ENCODE measurements at regions not wholly inside any gene's neighbourhood (a gene's known extent, or its start where the extent isn't known, plus 50 kb on each side); places are given as distances from the start of the nearest gene placed in this dataset.
"Not testable (repeated sequence)": the region's sequence is repeated elsewhere in the genome, so short reads cannot be mapped to it uniquely, and the experiment has no call there.

DNA sequence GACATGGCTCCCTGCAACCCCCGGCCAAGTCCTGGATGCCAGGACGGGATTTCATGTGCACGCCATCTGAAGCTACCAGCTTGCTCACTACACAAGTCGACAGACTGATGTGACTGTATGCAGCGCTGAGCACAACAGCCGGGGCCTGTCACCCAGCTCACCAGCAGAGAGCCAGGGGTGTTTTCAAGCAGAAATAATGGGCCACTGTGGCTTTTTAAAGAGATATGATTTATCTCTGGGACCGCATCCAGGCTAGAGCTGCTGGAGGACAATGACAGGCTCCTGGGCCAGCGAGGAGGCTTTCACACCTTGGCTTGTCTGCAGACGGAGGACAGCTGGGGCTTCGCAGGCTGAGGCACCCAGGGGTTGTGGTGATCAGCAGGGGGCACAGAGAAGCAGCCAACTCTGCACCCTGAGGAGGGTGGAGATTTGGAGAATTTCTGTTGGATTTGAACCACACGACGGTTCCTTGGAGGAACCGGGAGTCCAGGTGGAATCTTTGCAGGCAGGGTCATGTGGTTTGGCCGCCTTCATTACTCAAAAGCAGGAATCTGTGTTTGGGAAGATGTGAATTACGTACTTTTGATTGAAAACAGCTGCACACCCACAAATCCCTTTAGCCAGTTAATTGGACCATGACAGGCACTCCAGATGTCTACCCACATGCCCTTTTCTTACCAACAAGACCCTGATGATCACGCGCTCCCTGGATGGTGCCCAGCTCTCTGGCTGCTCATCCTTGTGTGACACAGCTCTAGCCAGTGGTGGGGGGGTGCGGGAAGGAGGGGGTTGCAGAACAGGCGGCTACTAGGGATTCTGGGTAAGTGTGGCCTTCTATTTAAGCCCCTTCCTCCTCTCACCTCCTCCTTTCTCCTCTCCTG is 430.6 kb downstream of the PREX1 start:
- TF ChIP-seq, protein P1, sequence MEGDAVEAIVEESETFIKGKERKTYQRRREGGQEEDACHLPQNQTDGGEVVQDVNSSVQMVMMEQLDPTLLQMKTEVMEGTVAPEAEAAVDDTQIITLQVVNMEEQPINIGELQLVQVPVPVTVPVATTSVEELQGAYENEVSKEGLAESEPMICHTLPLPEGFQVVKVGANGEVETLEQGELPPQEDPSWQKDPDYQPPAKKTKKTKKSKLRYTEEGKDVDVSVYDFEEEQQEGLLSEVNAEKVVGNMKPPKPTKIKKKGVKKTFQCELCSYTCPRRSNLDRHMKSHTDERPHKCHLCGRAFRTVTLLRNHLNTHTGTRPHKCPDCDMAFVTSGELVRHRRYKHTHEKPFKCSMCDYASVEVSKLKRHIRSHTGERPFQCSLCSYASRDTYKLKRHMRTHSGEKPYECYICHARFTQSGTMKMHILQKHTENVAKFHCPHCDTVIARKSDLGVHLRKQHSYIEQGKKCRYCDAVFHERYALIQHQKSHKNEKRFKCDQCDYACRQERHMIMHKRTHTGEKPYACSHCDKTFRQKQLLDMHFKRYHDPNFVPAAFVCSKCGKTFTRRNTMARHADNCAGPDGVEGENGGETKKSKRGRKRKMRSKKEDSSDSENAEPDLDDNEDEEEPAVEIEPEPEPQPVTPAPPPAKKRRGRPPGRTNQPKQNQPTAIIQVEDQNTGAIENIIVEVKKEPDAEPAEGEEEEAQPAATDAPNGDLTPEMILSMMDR (conservative IDR thresholded peaks at IDR 0.05 in 1 of 2, IDR thresholded peaks at IDR 0.05 in 1 of 2; ENCODE audit: extremely low read depth in 1 of 2, insufficient read depth in 1 of 2, low read depth in 1 of 2, low read length in 2 of 2) = not testable (repeated sequence)
- TF ChIP-seq EZH2 (IDR thresholded peaks at IDR 0.05; ENCODE audit: borderline replicate concordance, low read length) = not testable (repeated sequence)

Data from mammary epithelial cell (primary cell).